H1 (cell line): ENCODE measurements at regions not wholly inside any gene's neighbourhood (a gene's known extent, or its start where the extent isn't known, plus 50 kb on each side); places are given as distances from the start of the nearest gene placed in this dataset.

Experiments
- CTCF ChIA-PET: fragments of 300-600 bp; sonication (Branson Sonifier 250); formaldehyde crosslinking; loops from one replicate; lab custom pipeline; 2021; ENCODE audit not compliant: partially characterized antibody; lab: Charles Lee
- POLR2A ChIA-PET: fragments of 300-600 bp; sonication (Branson Sonifier 250); formaldehyde crosslinking; loops from one replicate; lab custom pipeline; 2021; ENCODE audit warnings: inconsistent platforms; ENCODE audit not compliant: partially characterized antibody; lab: Charles Lee
- DNase-seq, 2 experiments: peaks; one replicate each; pipeline versions ENCODE4 v3.0.0 to v3.0.0-alpha.2; 2010 to 2022; ENCODE audit warnings: low spot score in 2 of 2, low read depth in 1 of 2, mixed read lengths in 1 of 2
- FAIRE-seq: peaks from 2 replicates; lab custom pipeline; 2011; peaks lifted over from hg19 to GRCh38; lab: Jason Lieb, UNC
- H2AFZ ChIP-seq: 2 replicates; pipeline ENCODE4 v1.8.1; 2012; ENCODE audit warnings: low read length, inconsistent platforms
- H2AK5ac ChIP-seq: 2 replicates; pipeline ENCODE4 v1.6.1; 2013; ENCODE audit warnings: low read depth, low read length
- H2BK120ac ChIP-seq: replicated peaks from 2 replicates; pipeline ENCODE3; 2013; ENCODE audit warnings: low read depth, low read length, inconsistent platforms
- H2BK12ac ChIP-seq: 2 replicates; pipeline ENCODE4 v1.6.1; 2013; ENCODE audit warnings: low read depth, low read length
- H2BK15ac ChIP-seq: 2 replicates; pipeline ENCODE4 v1.6.1; 2013; ENCODE audit warnings: low read length
- H2BK20ac ChIP-seq: 2 replicates; pipeline ENCODE4 v1.6.1; 2013; ENCODE audit warnings: low read length
- H2BK5ac ChIP-seq: 2 replicates; pipeline ENCODE4 v1.6.1; 2013; ENCODE audit warnings: low read depth, low read length
- H3K14ac ChIP-seq: 2 replicates; pipeline ENCODE4 v1.6.1; 2013; ENCODE audit warnings: inconsistent platforms; ENCODE audit not compliant: insufficient read length
- H3K18ac ChIP-seq: 2 replicates; pipeline ENCODE4 v1.6.1; 2013; ENCODE audit warnings: low read length; ENCODE audit errors: extremely low read depth
- H3K23ac ChIP-seq: 2 replicates; pipeline ENCODE4 v1.6.1; 2013; ENCODE audit warnings: inconsistent platforms; ENCODE audit not compliant: insufficient read length
- H3K23me2 ChIP-seq: 2 replicates; pipeline ENCODE4 v1.6.1; 2013; ENCODE audit warnings: low read depth, low read length
- H3K27ac ChIP-seq: 2 replicates; pipeline ENCODE4 v1.6.1; 2011; ENCODE audit warnings: low read depth, low read length, inconsistent platforms
- H3K27me3 ChIP-seq, 4 experiments: replicated peaks in 1 of 4; 1 replicate in 1 of 4; 2 replicates in 3 of 4; pipeline versions ENCODE4 v1.6.1 to v1.8.1; 2011 to 2013; ENCODE audit warnings: low read length in 3 of 4, mild to moderate bottlenecking in 3 of 4, inconsistent platforms in 2 of 4, mixed read lengths in 2 of 4, moderate library complexity in 1 of 4; ENCODE audit not compliant: control insufficient read depth in 3 of 4, insufficient read depth in 3 of 4; ENCODE audit errors: extremely low read depth in 1 of 4
- H3K36me3 ChIP-seq, 4 experiments: 2 replicates each; pipeline versions ENCODE4 v1.6.1 to v1.8.1; 2011 to 2013; ENCODE audit warnings: mild to moderate bottlenecking in 4 of 4, low read length in 3 of 4, moderate library complexity in 2 of 4, control low read depth in 1 of 4, inconsistent platforms in 1 of 4; ENCODE audit not compliant: insufficient read depth in 4 of 4, control insufficient read depth in 2 of 4
- H3K4ac ChIP-seq: replicated peaks from 2 replicates; pipeline ENCODE3; 2013; ENCODE audit warnings: low read length, low read depth, mixed read lengths, inconsistent platforms; ENCODE audit not compliant: insufficient read length
- H3K4me1 ChIP-seq, 4 experiments: replicated peaks in 1 of 4; 1 replicate in 1 of 4; 2 replicates in 3 of 4; pipeline versions ENCODE4 v1.6.1 to v1.8.1; 2011 to 2013; ENCODE audit warnings: low read length in 3 of 4, inconsistent platforms in 2 of 4, mixed read lengths in 1 of 4; ENCODE audit not compliant: insufficient read depth in 4 of 4, control insufficient read depth in 3 of 4
- H3K4me2 ChIP-seq, 2 experiments: 2 replicates each; pipeline versions ENCODE4 v1.6.1 to v1.8.1; 2011 to 2013; ENCODE audit warnings: low read depth in 2 of 2, low read length in 2 of 2, control low read depth in 1 of 2, inconsistent platforms in 1 of 2, mild to moderate bottlenecking in 1 of 2; ENCODE audit not compliant: insufficient read depth in 1 of 2
- H3K4me3 ChIP-seq, 4 experiments: fragments of 200-600, 300-600 bp in 1 of 4; sonication (generic), shearing (Covaris generic), sonication (Bioruptor Twin) in 1 of 4; 2 replicates each; pipeline versions ENCODE4 v1.5.1 to v1.8.1; 2011 to 2016; ENCODE audit warnings: low read length in 4 of 4, low read depth in 3 of 4, control low read depth in 2 of 4, inconsistent platforms in 2 of 4, mild to moderate bottlenecking in 2 of 4, mixed read lengths in 1 of 4, moderate library complexity in 1 of 4; ENCODE audit not compliant: insufficient read depth in 2 of 4; ENCODE audit errors: extremely low read depth in 1 of 4
- H3K56ac ChIP-seq: replicated peaks from 2 replicates; pipeline ENCODE3; 2013; ENCODE audit warnings: low read depth, mild to moderate bottlenecking, mixed read lengths, low read length, inconsistent platforms; ENCODE audit not compliant: insufficient read length
- H3K79me1 ChIP-seq: 2 replicates; pipeline ENCODE4 v1.6.1; 2013; ENCODE audit warnings: low read depth, low read length, control low read depth
- H3K79me2 ChIP-seq, 2 experiments: 2 replicates each; pipeline versions ENCODE4 v1.6.1 to v1.8.1; 2012 to 2013; ENCODE audit warnings: low read length in 2 of 2, mild to moderate bottlenecking in 2 of 2, inconsistent platforms in 1 of 2; ENCODE audit not compliant: insufficient read depth in 2 of 2, control insufficient read depth in 1 of 2
- H3K9ac ChIP-seq, 4 experiments: replicated peaks in 1 of 4; 1 replicate in 1 of 4; 2 replicates in 3 of 4; pipeline versions ENCODE4 v1.6.1 to v1.8.1; 2011 to 2013; ENCODE audit warnings: low read depth in 3 of 4, low read length in 3 of 4, control low read depth in 2 of 4, mild to moderate bottlenecking in 2 of 4, moderate library complexity in 2 of 4, inconsistent platforms in 1 of 4; ENCODE audit errors: extremely low read depth in 1 of 4
- H3K9me3 ChIP-seq, 2 experiments: 2 replicates each; pipeline versions ENCODE4 v1.6.1 to v1.8.1; 2012 to 2013; ENCODE audit warnings: mild to moderate bottlenecking in 2 of 2, moderate library complexity in 2 of 2, control low read depth in 1 of 2, inconsistent platforms in 1 of 2, low read depth in 1 of 2, low read length in 1 of 2, mixed read lengths in 1 of 2; ENCODE audit not compliant: insufficient read depth in 2 of 2
- H4K20me1 ChIP-seq, 2 experiments: replicated peaks in 1 of 2; 2 replicates each; pipeline versions ENCODE3 to v1.8.1; 2011 to 2013; ENCODE audit warnings: inconsistent platforms in 2 of 2, low read length in 2 of 2, mild to moderate bottlenecking in 1 of 2; ENCODE audit not compliant: insufficient read depth in 2 of 2, control insufficient read depth in 1 of 2
- H4K5ac ChIP-seq: 2 replicates; pipeline ENCODE4 v1.6.1; 2013; ENCODE audit warnings: low read length, low read depth, mixed read lengths, inconsistent platforms; ENCODE audit not compliant: insufficient read length
- H4K8ac ChIP-seq: 2 replicates; pipeline ENCODE4 v1.8.0; 2013; ENCODE audit warnings: mild to moderate bottlenecking, moderate library complexity, low read length, inconsistent platforms; ENCODE audit not compliant: insufficient read depth; ENCODE audit errors: extremely low read depth
- H4K91ac ChIP-seq: replicated peaks from 2 replicates; pipeline ENCODE3; 2013; ENCODE audit warnings: low read length, mixed read lengths, inconsistent platforms; ENCODE audit not compliant: insufficient read length
- CHD1 ChIP-seq: IDR thresholded peaks from 2 replicates; pipeline ENCODE4 v1.6.1; 2012; ENCODE audit warnings: low read depth, low read length, improper control_type of control experiment
- CHD2 ChIP-seq: IDR thresholded peaks from 2 replicates; pipeline ENCODE4 v1.6.1; 2012; ENCODE audit warnings: low read length, improper control_type of control experiment
- EP300 ChIP-seq, 2 experiments: IDR thresholded peaks; 1 replicate in 1 of 2; 2 replicates in 1 of 2; pipeline ENCODE4 v1.6.1; 2011 to 2012; ENCODE audit warnings: low read depth in 2 of 2, low read length in 2 of 2, mild to moderate bottlenecking in 2 of 2, borderline replicate concordance in 1 of 2, inconsistent platforms in 1 of 2, moderate library complexity in 1 of 2
- JUND ChIP-seq: IDR thresholded peaks from 2 replicates; pipeline ENCODE4 v1.6.1; 2011; ENCODE audit warnings: mild to moderate bottlenecking, improper control_type of control experiment, low read length
- KDM4A ChIP-seq: IDR thresholded peaks from one replicate; pipeline ENCODE4 v1.7.1; 2012; ENCODE audit warnings: low read depth, mild to moderate bottlenecking, moderate library complexity, low read length, inconsistent platforms; ENCODE audit not compliant: severe bottlenecking
- NRF1 ChIP-seq: IDR thresholded peaks from 2 replicates; pipeline ENCODE4 v1.6.1; 2011; ENCODE audit warnings: mild to moderate bottlenecking, low read depth, low read length, improper control_type of control experiment
- RFX5 ChIP-seq: IDR thresholded peaks from 2 replicates; pipeline ENCODE4 v1.6.1; 2011; ENCODE audit warnings: low read depth, low read length, improper control_type of control experiment, borderline replicate concordance
- RNF2 ChIP-seq: fragments of 200-900, 300-1000 bp; sonication (generic); IDR thresholded peaks from 2 replicates; pipeline ENCODE4 v1.7.1; 2016; ENCODE audit warnings: borderline replicate concordance, low read depth, mild to moderate bottlenecking, antibody characterized with exemption, low read length; ENCODE audit not compliant: poor library complexity, severe bottlenecking; ENCODE audit errors: missing control alignments
- SIRT6 ChIP-seq: IDR thresholded peaks from one replicate; pipeline ENCODE4 v1.7.1; 2012; ENCODE audit warnings: low read length, inconsistent platforms
- SUZ12 ChIP-seq: fragments of 200-600 bp; sonication (generic); IDR thresholded peaks from 2 replicates; pipeline ENCODE4 v1.6.1; 2012; ENCODE audit warnings: mild to moderate bottlenecking, inconsistent platforms, low read length, moderate library complexity, mixed read lengths
- YY1 ChIP-seq: IDR thresholded peaks from 2 replicates; pipeline ENCODE4 v1.6.1; 2011; ENCODE audit warnings: low read depth, mild to moderate bottlenecking, low read length
- WGBS, 2 experiments: shearing (Covaris generic) in 1 of 2; methylation state at CpG; one replicate each; pipeline versions ENCODE4 v1.1.6 to v1.1.7; 2013 to 2015; ENCODE audit warnings: low lambda C conversion rate in 2 of 2, mixed read lengths in 2 of 2, inconsistent platforms in 1 of 2, low coverage in 1 of 2, missing lambda C conversion rate in 1 of 2; ENCODE audit not compliant: insufficient replicate concordance in 2 of 2, insufficient coverage in 1 of 2, insufficient read length in 1 of 2; ENCODE audit errors: extremely low coverage in 1 of 2, missing lambda C conversion rate in 1 of 2; 5-methylcytosine and 5-hydroxymethylcytosine counted together
- TF ChIP-seq, protein P1 (sequence below), 3 experiments: IDR thresholded peaks; 1 replicate in 2 of 3; 2 replicates in 1 of 3; pipeline versions ENCODE4 v1.5.1 to v1.6.1; 2011; ENCODE audit warnings: low read length in 3 of 3, mild to moderate bottlenecking in 3 of 3, inconsistent platforms in 2 of 3, low read depth in 1 of 3, moderate library complexity in 1 of 3; ENCODE audit not compliant: insufficient read depth in 1 of 3; ENCODE audit errors: control extremely low read depth in 1 of 3

DNA sequence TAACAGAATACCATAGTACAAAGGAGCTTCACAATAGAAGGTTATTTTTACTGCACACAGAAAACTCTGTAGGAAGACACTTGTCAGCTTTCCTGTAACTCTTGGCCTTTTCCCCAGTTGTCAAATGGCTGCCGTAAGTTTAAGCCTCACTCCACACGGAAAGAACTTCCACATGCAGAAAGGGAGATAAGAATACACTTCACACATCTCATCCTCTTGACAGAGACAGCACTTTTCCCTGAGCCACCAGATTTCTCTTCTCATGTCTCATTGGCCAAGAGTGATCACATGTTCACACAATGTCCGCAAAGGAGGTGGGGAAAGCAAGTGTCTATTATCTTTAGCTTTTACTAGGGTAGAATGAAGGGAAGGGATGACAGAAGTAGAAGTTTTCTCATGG is 540.7 kb downstream of the HAO1 start:
- Histone ChIP-seq H3K14ac (no peak overlapping the region), H2BK15ac (no peak overlapping the region), H3K4me2 (no peak overlapping the region), H2BK120ac (no peak overlapping the region), H3K79me1 (no peaks in the 10 kb centered on the region), H3K9me3 (no peaks in the 10 kb centered on the region; a peak in 1 of 4 replicates), H4K20me1 (no peaks in the 10 kb centered on the region), H3K36me3 (no peaks in the 10 kb centered on the region), H3K79me2 (no peaks in the 10 kb centered on the region), H4K5ac (no peak overlapping the region), H2BK12ac (no peak overlapping the region), H3K56ac (no peak overlapping the region), H3K27me3 (no peaks in the 10 kb centered on the region), H2BK20ac (no peak overlapping the region), H2AFZ (peak overlapping the region; percentile 89; the same call in 1 of the 2 replicates), H2BK5ac (no peak overlapping the region), H4K91ac (no peak overlapping the region), H3K9ac (no peak overlapping the region), H3K4me3 (no peak overlapping the region), H3K18ac (no peak overlapping the region), H3K27ac (no peak overlapping the region), H3K23ac (no peak overlapping the region), H3K4me1 (no peaks in the 10 kb centered on the region; a peak in 1 of 7 replicates), H4K8ac (no peak overlapping the region), H2AK5ac (no peak overlapping the region), H3K23me2 (no peaks in the 10 kb centered on the region), H3K4ac (no peak overlapping the region)
- FAIRE-seq (no peak), DNase-seq (no peak)
- WGBS, 2 experiments: 94% methylated on average over 3 of the region's 3 CpGs; no CpG with 5 or more reads in 1 of the 2 experiments
- ChIA-PET CTCF (interaction anchor here (0.6 to 1.9 kb wide), 2 partner anchors 23 to 461 kb away, joined by 3 to 9 read pairs; no protein-coding TSS in a partner anchor), POLR2A (no interaction called here)
- TF ChIP-seq, protein P1, sequence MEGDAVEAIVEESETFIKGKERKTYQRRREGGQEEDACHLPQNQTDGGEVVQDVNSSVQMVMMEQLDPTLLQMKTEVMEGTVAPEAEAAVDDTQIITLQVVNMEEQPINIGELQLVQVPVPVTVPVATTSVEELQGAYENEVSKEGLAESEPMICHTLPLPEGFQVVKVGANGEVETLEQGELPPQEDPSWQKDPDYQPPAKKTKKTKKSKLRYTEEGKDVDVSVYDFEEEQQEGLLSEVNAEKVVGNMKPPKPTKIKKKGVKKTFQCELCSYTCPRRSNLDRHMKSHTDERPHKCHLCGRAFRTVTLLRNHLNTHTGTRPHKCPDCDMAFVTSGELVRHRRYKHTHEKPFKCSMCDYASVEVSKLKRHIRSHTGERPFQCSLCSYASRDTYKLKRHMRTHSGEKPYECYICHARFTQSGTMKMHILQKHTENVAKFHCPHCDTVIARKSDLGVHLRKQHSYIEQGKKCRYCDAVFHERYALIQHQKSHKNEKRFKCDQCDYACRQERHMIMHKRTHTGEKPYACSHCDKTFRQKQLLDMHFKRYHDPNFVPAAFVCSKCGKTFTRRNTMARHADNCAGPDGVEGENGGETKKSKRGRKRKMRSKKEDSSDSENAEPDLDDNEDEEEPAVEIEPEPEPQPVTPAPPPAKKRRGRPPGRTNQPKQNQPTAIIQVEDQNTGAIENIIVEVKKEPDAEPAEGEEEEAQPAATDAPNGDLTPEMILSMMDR (IDR thresholded peaks at IDR 0.05; ENCODE audit: control extremely low read depth in 1 of 3, insufficient read depth in 1 of 3, low read depth in 1 of 3, low read length in 3 of 3): no peak
- TF ChIP-seq CHD2: no peak
- no peak for TF ChIP-seq YY1
- no peak for TF ChIP-seq NRF1
- TF ChIP-seq KDM4A: no peak
- TF ChIP-seq EP300 (IDR thresholded peaks at IDR 0.05; ENCODE audit: borderline replicate concordance in 1 of 2, low read depth in 2 of 2, low read length in 2 of 2): no peak
- TF ChIP-seq CHD1: no peak
- TF ChIP-seq SIRT6: no peak
- no peak for TF ChIP-seq RNF2
- TF ChIP-seq SUZ12: no peak
- no peak for TF ChIP-seq JUND
- TF ChIP-seq RFX5: no peak
